ENCODE measurements at regions not wholly inside any gene's neighbourhood (a gene's known extent, or its start where the extent isn't known, plus 50 kb on each side); places are given as distances from the start of the nearest gene placed in this dataset.
A peak's percentile ranks its signal among the peaks of the same experiment; 100 is the strongest.

DNA sequence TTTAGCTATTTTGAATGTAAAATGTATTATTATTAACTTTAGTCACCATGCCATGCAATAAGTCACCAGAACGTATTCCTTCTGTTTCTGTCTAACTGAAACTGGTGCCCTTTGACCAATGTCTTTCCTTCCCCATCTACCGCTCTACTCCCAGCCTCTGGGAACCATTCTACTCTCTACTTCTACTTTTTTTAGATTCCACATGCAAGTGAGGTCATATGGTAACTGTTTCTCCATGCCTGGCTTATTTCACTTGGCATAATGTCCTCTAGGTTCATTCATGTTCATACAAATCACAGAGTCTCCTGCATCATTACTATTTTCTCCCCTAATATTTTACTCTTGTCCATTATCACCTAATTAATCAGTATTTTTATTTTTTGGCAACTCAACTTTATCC lies 160.1 kb downstream of the TMX1 start:
- DNase-seq, result no peak

- DNase-seq, result no peak
Observed at GRCh38 chr14:51401272-51401671, 161.2 kb downstream of the TMX1 start.

- DNase-seq, result no peak
Observed at GRCh38 chr14:51401756-51402155, 161.7 kb downstream of the TMX1 start.

DNA sequence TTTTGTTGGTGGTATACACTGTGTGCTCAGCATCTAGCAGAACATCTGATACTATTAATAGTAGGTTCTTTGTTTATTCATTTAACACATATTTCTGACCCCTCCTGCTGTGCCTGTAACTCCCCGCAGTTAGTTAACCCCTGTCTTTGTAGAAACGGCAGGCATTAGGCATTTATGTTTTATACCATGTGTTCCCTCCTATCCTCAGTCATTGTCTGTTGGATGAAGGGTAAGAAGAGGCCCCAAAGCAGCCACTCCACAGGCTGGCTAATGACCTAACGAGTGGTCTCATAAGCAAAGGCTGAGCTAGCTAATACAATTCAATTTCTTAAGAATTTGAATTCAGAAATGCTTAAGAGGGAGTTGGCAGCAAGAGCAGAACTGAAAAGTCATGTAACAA lies 170.8 kb downstream of the TMX1 start:
- no peak for DNase-seq

- peak in 1 of 2 experiments; percentile 12 for DNase-seq
Observed at GRCh38 chr14:51419685-51420084, 179.6 kb downstream of the TMX1 start.

GRCh38 chr14:51422704-51423103 lies 182.7 kb downstream of the TMX1 start:
- no peak for DNase-seq

GRCh38 chr14:51424041-51424440 lies 184.0 kb downstream of the TMX1 start:
- DNase-seq, result no peak

- DNase-seq, result no peak
Observed at GRCh38 chr14:51424561-51425251, 184.7 kb downstream of the TMX1 start.

GRCh38 chr14:51428981-51429380 lies 188.9 kb downstream of the TMX1 start:
- no peak for DNase-seq

DNA sequence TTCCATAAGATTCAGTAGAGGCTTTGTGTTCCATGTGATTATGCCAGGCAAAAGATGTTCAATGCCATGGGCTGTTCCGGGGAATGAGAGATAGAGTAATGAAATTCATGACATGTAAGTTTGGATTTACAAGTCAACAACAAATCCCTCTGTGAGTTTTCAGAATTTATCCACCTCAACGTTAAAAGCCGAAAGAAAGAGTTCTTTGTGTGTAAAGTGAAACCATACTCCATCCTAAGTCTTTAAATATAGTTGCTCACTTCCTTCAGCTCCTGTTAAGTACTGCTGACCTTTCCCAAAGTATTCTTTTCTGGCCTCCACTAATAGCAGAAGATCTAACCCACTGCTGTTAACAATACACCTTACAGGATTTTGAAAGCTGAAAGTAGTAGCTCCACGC lies 190.0 kb downstream of the TMX1 start:
- DNase-seq, result no peak

DNA sequence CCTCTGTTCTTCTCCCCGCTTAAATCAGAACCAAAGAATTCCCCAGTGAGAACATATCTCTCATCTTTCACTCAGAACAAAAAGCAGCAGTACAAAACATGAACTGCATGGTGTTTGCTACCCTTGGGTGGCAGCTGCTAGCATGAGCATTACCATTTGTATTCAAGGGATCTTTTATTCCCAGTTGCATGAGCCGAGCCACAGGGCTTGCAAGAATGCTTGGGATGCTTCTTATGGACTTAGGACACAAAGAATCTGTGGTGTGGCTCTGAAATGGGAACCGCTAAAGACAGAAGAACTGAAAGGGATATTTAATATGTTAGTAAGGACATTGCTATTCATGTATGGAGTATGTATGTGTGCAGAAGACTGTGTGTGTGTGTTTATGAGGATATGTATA lies 190.6 kb downstream of the TMX1 start:
- DNase-seq, result no peak

- no peak for DNase-seq
Observed at GRCh38 chr14:51431033-51431709, 191.1 kb downstream of the TMX1 start.

DNA sequence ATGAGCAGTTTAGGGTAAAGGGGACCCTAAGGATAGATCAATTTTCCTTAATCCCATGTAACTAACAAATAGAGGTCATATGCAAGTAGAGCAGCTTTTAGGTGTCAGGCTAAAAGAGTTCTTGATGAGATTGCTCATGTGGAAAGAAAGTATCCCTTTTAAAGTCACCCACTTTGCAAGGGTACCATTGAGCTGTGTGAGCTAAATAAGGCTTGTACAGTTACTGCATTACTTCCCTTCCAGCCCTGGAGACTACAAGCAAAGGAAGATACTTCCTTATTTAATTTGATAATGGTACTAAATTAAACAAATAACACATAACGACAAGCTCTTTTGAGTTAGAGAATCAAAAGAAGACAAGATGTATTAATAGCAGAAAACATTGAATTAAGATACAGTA lies 191.7 kb downstream of the TMX1 start:
- DNase-seq, result no peak

- no peak for DNase-seq
Observed at GRCh38 chr14:51432302-51432948, 192.4 kb downstream of the TMX1 start.

DNA sequence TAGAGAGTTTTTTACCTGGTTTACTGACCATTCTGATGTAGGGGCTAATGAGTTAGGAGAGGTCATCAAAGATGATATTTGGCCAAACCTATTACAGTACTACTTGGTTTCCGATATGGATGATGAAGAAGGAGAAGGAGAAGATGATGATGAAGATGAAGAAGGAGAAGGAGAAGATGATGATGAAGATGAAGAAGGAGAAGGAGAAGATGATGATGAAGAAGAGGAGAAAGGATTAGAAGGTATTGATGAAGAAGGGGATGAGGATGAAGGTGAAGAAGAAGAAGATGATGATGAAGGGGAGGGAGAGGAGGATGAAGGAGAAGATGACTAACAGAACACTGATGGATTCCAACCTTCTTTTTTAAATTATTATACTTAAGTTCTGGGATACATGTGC lies 196.6 kb downstream of the TMX1 start:
- DNase-seq, result no peak

- DNase-seq, result no peak
Observed at GRCh38 chr14:51439896-51440295, 199.8 kb downstream of the TMX1 start.

DNA sequence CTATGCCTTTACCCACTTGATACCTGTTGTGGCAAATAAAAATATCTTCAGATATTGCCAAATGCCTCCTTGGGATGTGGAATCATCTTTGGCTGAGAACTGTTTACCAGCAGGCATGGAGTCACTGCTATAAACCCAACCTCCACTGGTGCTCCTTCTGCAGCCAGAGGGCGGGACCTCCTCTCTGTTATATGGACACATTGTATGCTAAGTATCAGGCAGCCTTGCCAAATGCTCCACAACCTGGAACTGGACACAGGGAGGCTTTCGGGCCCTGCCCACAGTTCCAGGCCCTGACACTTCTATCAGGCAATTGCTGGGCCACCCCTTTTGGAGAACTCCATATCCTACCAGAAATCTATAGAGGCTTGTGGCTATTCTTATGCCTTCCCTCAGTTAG lies 201.0 kb downstream of the TMX1 start:
- DNase-seq, result no peak

DNA sequence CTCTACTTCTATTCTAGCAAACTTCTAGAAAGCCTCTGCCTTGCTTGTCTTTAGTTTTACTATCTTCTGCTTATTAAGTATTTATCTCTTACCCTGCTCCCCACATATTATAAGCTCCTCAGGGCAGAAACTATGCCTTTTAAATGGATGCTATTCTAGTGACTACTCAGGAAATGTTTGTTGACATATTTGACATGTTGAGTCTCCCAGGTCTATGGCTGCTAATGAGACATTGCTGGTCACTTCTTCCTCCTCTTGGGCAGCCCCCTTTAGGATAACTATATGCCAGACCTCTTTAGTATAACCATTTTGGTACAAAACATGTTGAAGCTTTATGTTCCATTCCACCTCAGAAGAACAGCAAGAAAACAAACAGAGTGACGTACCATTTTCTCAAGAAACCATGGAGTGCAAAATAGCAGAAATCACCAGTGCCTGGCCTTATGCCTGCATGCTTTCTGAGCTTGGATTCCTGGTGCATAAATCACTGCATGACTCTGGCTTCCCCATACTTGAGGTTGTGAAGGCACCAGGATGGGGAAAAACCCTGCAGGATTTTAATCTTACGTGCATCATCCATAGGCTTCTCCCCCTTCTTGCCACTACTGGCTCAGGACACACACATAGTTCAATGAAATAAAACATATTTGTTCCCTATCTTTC lies 202.6 kb downstream of the TMX1 start:
- no peak for DNase-seq

DNA sequence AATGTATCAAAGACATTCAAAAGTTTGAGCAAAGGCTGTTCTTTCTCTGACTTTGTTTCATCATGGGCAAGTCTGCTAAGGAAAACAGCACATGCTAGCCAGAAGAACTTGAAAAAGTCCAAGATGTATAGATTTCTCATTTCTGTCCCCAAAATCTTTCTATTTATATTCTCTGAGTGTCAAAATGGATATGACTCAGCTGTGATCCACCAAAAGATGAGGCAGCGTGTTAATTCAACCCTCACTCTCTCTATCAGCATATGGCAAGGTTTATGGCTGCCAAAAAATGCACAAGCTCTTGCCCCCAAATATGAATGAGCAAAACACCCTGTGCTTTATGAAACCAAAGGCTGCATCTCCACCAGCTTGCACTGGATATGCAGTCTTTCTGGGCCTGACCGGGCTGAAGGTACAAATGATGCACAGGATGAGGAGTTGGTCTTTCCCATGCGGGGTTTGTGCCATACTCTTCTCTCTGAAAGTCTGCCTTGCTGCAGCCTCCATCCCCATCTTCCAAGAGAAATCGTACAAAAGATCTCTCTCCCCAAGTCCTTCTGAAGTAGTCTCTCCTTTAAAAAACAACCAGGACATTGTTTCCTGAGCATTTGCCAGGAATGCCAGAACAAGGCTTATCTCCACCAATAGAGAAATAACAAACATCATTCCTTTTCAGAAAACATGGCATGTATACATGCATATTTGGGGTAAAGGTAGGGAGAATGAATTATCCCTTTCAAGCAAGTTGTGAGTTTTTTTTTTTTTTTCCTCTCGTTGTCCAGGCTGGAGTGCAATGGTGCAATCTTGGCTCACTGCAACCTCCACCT lies 203.4 kb downstream of the TMX1 start:
- DNase-seq, result no peak

DNA sequence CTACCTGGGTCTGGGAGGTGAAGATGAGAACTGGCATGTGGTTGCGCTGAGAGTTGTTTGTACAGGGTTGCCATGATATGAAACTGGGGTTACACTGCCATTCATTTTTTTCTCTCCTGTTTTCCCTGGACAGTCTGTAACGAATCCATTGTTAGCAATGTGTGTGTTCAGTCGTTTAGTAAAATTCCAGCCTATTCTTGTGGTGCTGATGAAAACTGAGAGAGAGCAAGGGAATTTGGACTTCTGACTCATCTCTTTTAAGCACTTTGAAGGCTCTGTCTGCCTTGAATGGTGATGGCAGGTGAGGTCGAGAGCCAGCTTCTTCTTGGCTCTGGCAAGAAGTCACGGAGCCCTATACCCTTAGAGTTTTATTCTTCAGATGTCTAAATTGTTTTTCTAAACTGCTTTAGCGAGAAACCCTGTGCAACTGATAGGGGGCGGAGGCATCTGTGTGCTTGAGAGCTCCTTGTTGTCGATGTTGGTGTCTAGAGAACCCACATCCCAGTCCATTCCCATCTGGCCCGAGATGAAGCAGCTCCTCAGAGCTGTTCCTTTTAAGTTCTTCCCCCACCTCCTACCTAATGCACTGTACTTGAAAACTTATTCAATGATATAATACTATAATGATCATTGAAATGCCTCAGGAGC lies 204.4 kb downstream of the TMX1 start:
- no peak for DNase-seq

DNA sequence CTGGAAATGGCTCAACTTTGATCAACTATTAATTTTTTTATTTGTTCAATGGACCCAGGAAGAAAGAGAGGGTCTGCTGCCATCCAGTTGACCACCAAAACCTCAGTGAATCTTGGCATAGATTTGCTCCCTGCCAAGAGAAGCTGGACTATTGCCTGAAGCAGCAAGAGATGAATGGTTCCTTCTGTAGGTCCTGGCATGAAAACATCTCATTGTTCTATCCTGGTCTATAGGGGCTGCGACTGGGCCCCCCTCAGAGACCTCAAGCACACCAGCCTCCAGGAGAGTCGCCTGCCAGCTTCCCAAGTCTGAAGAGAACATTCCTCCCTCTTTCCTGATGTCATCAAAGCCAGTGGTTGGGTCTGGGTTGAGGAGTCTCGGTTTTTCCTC lies 204.9 kb downstream of the TMX1 start:
- DNase-seq, result no peak

- no peak for DNase-seq
Observed at GRCh38 chr14:51446771-51447170, 204.9 kb upstream of the FRMD6 start.

All from NCI-H1930 (cell line).